ENCODE measurements at regions not wholly inside any gene's neighbourhood (a gene's known extent, or its start where the extent isn't known, plus 50 kb on each side); places are given as distances from the start of the nearest gene placed in this dataset.

DNA sequence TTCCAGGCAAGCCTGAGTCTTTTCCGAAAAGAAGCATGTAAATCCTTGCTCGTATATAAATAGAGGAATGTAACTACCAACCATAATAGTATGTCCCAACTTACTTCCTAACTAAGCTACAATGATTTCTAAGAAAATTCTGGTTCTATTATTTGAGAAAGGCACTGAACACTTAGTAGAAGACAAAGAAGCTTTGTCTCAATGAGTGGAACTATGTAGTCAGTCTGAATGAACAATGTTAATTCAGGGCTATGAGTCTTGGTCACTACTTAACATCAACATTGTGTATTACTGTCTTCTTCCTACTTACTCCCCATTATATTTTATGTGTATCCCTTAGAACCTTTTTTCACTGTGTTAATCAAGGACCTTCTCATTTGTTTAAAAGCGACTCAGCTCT lies 206.0 kb downstream of the CYB561 start (continued):
- TF ChIP-seq GATA2 (CRISPR knock-in tag; IDR thresholded peaks at IDR 0.05), result no peak
- no peak for TF ChIP-seq EP300 (IDR thresholded peaks at IDR 0.05; ENCODE audit: borderline replicate concordance in 1 of 2, low read depth in 1 of 2, low read length in 1 of 2)

DNA sequence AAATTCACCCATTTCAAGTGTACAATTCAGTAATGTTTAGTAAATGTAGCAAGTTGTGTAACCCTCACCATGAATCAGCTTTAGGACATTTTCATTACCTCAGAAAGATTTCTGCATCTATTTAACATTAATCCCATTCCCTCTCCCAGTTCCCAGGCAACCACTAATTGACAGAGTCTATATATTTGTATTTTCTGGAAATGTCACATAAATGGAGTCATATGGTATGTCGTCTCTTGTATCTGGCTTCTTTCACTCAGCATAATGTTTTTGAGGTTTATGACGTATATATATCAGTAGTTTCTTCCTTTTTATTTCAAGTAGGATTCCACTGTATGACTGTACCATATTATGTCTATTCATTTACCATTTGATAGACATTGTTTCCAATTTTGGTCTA lies 199.8 kb downstream of the CYB561 start:
- CTCF ChIA-PET, result interaction anchor here (1.1 to 2.8 kb wide), 5 partner anchors 14 to 160 kb away, joined by 3 to 16 read pairs (median 5); no protein-coding TSS in a partner anchor
- Histone ChIP-seq H3K27ac (ENCODE audit: low read depth in 2 of 2, low read length in 1 of 2) (peak overlapping the region; percentile 67 to 84), H3K9me3 (no peaks in the 10 kb centered on the region), H3K9me2 (no peaks in the 10 kb centered on the region), H3K79me2 (ENCODE audit: insufficient read depth) (peaks cover 30% of the 10 kb centered on the region), H3K4me3 (ENCODE audit: low read depth in 2 of 2, low read length in 1 of 2) (no peak overlapping the region), H3K36me3 (replicated peaks in 1 of 2; ENCODE audit: control insufficient read depth in 1 of 2, insufficient read depth in 2 of 2, low read length in 1 of 2) (peaks cover 15 to 28% of the 10 kb centered on the region in 2 experiments), H3F3A (replicated peaks; ENCODE audit: insufficient read depth) (peaks cover 12% of the 10 kb centered on the region), H3K9ac (peak overlapping the region; percentile 38; the same call in 1 of the 2 replicates), H3K27me3 (ENCODE audit: insufficient read depth) (no peaks in the 10 kb centered on the region), H4K20me1 (ENCODE audit: insufficient read depth) (no peaks in the 10 kb centered on the region), H3K4me1 (ENCODE audit: control insufficient read depth in 1 of 2, insufficient read depth in 2 of 2, low read depth in 1 of 2, low read length in 1 of 2) (peaks cover 11 to 19% of the 10 kb centered on the region in 2 experiments; a peak in 3 of 4 replicates), H2AFZ (ENCODE audit: low read depth) (no peak overlapping the region), H3K4me2 (no peak overlapping the region)
- POLR2A ChIA-PET, result no interaction called here
- TF ChIP-seq, protein P1, sequence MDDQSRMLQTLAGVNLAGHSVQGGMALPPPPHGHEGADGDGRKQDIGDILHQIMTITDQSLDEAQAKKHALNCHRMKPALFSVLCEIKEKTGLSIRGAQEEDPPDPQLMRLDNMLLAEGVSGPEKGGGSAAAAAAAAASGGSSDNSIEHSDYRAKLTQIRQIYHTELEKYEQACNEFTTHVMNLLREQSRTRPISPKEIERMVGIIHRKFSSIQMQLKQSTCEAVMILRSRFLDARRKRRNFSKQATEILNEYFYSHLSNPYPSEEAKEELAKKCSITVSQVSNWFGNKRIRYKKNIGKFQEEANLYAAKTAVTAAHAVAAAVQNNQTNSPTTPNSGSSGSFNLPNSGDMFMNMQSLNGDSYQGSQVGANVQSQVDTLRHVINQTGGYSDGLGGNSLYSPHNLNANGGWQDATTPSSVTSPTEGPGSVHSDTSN (IDR thresholded peaks at IDR 0.05), result peak; percentile 86
- peak; percentile 25; the same call in 1 of the 2 replicates for TF ChIP-seq NFIC (IDR thresholded peaks at IDR 0.05; ENCODE audit: borderline replicate concordance)
- 0 out of 2 replicates have a peak, but pooled peaks have one; percentile 51 for TF ChIP-seq FOSL2 (IDR thresholded peaks at IDR 0.05; ENCODE audit: borderline replicate concordance, low read depth)
- TF ChIP-seq TEAD4 (IDR thresholded peaks at IDR 0.05; ENCODE audit: borderline replicate concordance, insufficient read depth), result peak; percentile 67; the same call in 1 of the 2 replicates
- TF ChIP-seq JUND (IDR thresholded peaks at IDR 0.05), result peak; percentile 51
- peak; percentile 60; the same call in 1 of the 2 replicates for TF ChIP-seq FOXM1 (IDR thresholded peaks at IDR 0.05; ENCODE audit: low read depth)
- TF ChIP-seq GATA2 (CRISPR knock-in tag; IDR thresholded peaks at IDR 0.05), result no peak
- peak; percentile 19; the same call in 1 of the 2 replicates for TF ChIP-seq USF1 (IDR thresholded peaks at IDR 0.05; ENCODE audit: borderline replicate concordance, low read depth)
- peak; percentile 92 for TF ChIP-seq TCF12 (IDR thresholded peaks at IDR 0.05)
- TF ChIP-seq ZBTB33 (IDR thresholded peaks at IDR 0.05; ENCODE audit: borderline replicate concordance, low read depth), result no peak
- peak; percentile 62 for TF ChIP-seq CHD2 (IDR thresholded peaks at IDR 0.05; ENCODE audit: low read length, partially characterized antibody)
- no peak for TF ChIP-seq RFX5 (IDR thresholded peaks at IDR 0.05; ENCODE audit: low read length)
- TF ChIP-seq POLR2AphosphoS5 (IDR thresholded peaks at IDR 0.05; ENCODE audit: low read depth, low read length), result peak; percentile 64; the same call in 1 of the 2 replicates
- TF ChIP-seq MXI1 (IDR thresholded peaks at IDR 0.05; ENCODE audit: low read depth, low read length), result 0 out of 2 replicates have a peak, but pooled peaks have one; percentile 24
- peak; percentile 59 to 93; a peak in 3 of 4 replicates for TF ChIP-seq EP300 (IDR thresholded peaks at IDR 0.05; ENCODE audit: borderline replicate concordance in 1 of 2, low read depth in 1 of 2, low read length in 1 of 2)
- WGBS (ENCODE audit: low lambda C conversion rate), result 10% methylated on average over 2 of the region's 2 CpGs
- peak; percentile 55 for DNase-seq
